ENCODE measurements at regions not wholly inside any gene's neighbourhood (a gene's known extent, or its start where the extent isn't known, plus 50 kb on each side); places are given as distances from the start of the nearest gene placed in this dataset.

GRCh38 chr3:187958432-187959003 is 195.4 kb upstream of the LPP start:
- TF ChIP-seq EZH2 (IDR thresholded peaks at IDR 0.05; ENCODE audit: borderline replicate concordance, insufficient read depth, low read depth, low read length, poor library complexity, severe bottlenecking), result no peak
- no peak for TF ChIP-seq CTCF (IDR thresholded peaks at IDR 0.05)

Measured in B cell (primary cell).